ENCODE measurements at regions not wholly inside any gene's neighbourhood (a gene's known extent, or its start where the extent isn't known, plus 50 kb on each side); places are given as distances from the start of the nearest gene placed in this dataset.

- H3K4me1 ChIP-seq: no peaks in the 10 kb centered on the region
- no peak overlapping the region for H3K4me3 ChIP-seq
- TF ChIP-seq CTCF (IDR thresholded peaks at IDR 0.05 in 8 of 11, conservative IDR thresholded peaks at IDR 0.05 in 3 of 11) (no peak), POLR2A (IDR thresholded peaks at IDR 0.05) (no peak), POLR2AphosphoS5 (IDR thresholded peaks at IDR 0.05) (no peak)
- H3K36me3 ChIP-seq: no peaks in the 10 kb centered on the region
- intact Hi-C loops (cut with DNase I; ENCODE audit: low total_unique reads): no loop called here
- H3K27ac ChIP-seq: no peak overlapping the region
- no peak for DNase-seq
- no peaks in the 10 kb centered on the region for H3K27me3 ChIP-seq (replicated peaks in 1 of 7)
- 72 to 88% (median 83%) methylated on average over 5 of the region's 5 CpGs for WGBS, 5 donors
- H3K9me3 ChIP-seq: peaks cover 0 to 7% (median 0%) of the 10 kb centered on the region in 8 donors
Measured at GRCh38 chr5:57862471-57862911, 379.9 kb upstream of the ACTBL2 start.

GRCh38 chr5:57859626-57860025 lies 377.0 kb upstream of the ACTBL2 start:
- DNase-seq: no peak
- Histone ChIP-seq H3K27me3 (replicated peaks in 1 of 7) (no peaks in the 10 kb centered on the region), H3K36me3 (no peaks in the 10 kb centered on the region), H3K27ac (no peak overlapping the region), H3K4me3 (no peak overlapping the region), H3K9me3 (peaks cover 0 to 7% (median 0%) of the 10 kb centered on the region in 8 donors), H3K4me1 (no peaks in the 10 kb centered on the region)
- 82 to 91% (median 85%) methylated on average over 3 of the region's 3 CpGs for WGBS, 5 donors
- intact Hi-C loops (cut with DNase I; ENCODE audit: low total_unique reads): no loop called here
- TF ChIP-seq POLR2A (IDR thresholded peaks at IDR 0.05): no peak
- no peak for TF ChIP-seq CTCF (IDR thresholded peaks at IDR 0.05 in 8 of 11, conservative IDR thresholded peaks at IDR 0.05 in 3 of 11)
- TF ChIP-seq POLR2AphosphoS5 (IDR thresholded peaks at IDR 0.05): no peak

GRCh38 chr5:57858905-57859304 lies 376.3 kb upstream of the ACTBL2 start:
- no peak for DNase-seq
- TF ChIP-seq POLR2AphosphoS5 (IDR thresholded peaks at IDR 0.05) (no peak), POLR2A (IDR thresholded peaks at IDR 0.05) (no peak), CTCF (IDR thresholded peaks at IDR 0.05 in 8 of 11, conservative IDR thresholded peaks at IDR 0.05 in 3 of 11) (no peak)
- H3K27me3 ChIP-seq (replicated peaks in 1 of 7): no peaks in the 10 kb centered on the region
- H3K4me1 ChIP-seq: no peaks in the 10 kb centered on the region
- intact Hi-C loops (cut with DNase I; ENCODE audit: low total_unique reads): no loop called here
- no peaks in the 10 kb centered on the region for H3K36me3 ChIP-seq
- peaks cover 0 to 7% (median 0%) of the 10 kb centered on the region in 8 donors for H3K9me3 ChIP-seq
- no peak overlapping the region for H3K4me3 ChIP-seq
- no peak overlapping the region for H3K27ac ChIP-seq

- Histone ChIP-seq H3K27me3 (replicated peaks in 1 of 7) (no peaks in the 10 kb centered on the region), H3K4me3 (no peak overlapping the region), H3K27ac (no peak overlapping the region), H3K4me1 (no peaks in the 10 kb centered on the region), H3K36me3 (no peaks in the 10 kb centered on the region), H3K9me3 (peaks cover 0 to 7% (median 0%) of the 10 kb centered on the region in 8 donors)
- intact Hi-C loops (cut with DNase I; ENCODE audit: low total_unique reads): no loop called here
- no peak for DNase-seq
- TF ChIP-seq POLR2AphosphoS5 (IDR thresholded peaks at IDR 0.05) (no peak), POLR2A (IDR thresholded peaks at IDR 0.05) (no peak), CTCF (IDR thresholded peaks at IDR 0.05 in 8 of 11, conservative IDR thresholded peaks at IDR 0.05 in 3 of 11) (no peak)
Measured at GRCh38 chr5:57857696-57858095, 375.1 kb upstream of the ACTBL2 start.

All from spleen (tissue), 11 donors.